Mesothelial cell of epicardium (in vitro differentiated cells): ENCODE measurements at regions not wholly inside any gene's neighbourhood (a gene's known extent, or its start where the extent isn't known, plus 50 kb on each side); places are given as distances from the start of the nearest gene placed in this dataset.
A peak's percentile ranks its signal among the peaks of the same experiment; 100 is the strongest.

Experiments
- DNase-seq, 2 experiments: peaks; one replicate each; pipeline ENCODE4 v3.0.0; 2021; ENCODE audit warnings: low spot score in 2 of 2; ENCODE audit not compliant: unreplicated experiment in 2 of 2
- H3K27ac Mint-ChIP-seq: 2 replicates; pipeline ENCODE4 v1.8.0; 2021; ENCODE audit warnings: mixed read lengths
- H3K27me3 Mint-ChIP-seq: 2 replicates; pipeline ENCODE4 v1.8.0; 2021; ENCODE audit warnings: low read depth, mixed read lengths
- H3K36me3 Mint-ChIP-seq: 2 replicates; pipeline ENCODE4 v1.8.0; 2021; ENCODE audit warnings: mixed read lengths
- H3K4me1 Mint-ChIP-seq: 2 replicates; pipeline ENCODE4 v1.8.0; 2021; ENCODE audit warnings: mixed read lengths
- H3K4me3 Mint-ChIP-seq: 2 replicates; pipeline ENCODE4 v1.8.0; 2021; ENCODE audit warnings: mild to moderate bottlenecking, moderate library complexity, mixed read lengths
- H3K9me3 Mint-ChIP-seq: 2 replicates; pipeline ENCODE4 v1.8.0; 2021; ENCODE audit warnings: mixed read lengths
- TF ChIP-seq, protein P1 (sequence below): fragments of 200-600 bp; sonication (generic); IDR thresholded peaks from one replicate; pipeline ENCODE4 v1.5.0; 2021; ENCODE audit warnings: antibody characterized with exemption; ENCODE audit not compliant: unreplicated experiment

DNA sequence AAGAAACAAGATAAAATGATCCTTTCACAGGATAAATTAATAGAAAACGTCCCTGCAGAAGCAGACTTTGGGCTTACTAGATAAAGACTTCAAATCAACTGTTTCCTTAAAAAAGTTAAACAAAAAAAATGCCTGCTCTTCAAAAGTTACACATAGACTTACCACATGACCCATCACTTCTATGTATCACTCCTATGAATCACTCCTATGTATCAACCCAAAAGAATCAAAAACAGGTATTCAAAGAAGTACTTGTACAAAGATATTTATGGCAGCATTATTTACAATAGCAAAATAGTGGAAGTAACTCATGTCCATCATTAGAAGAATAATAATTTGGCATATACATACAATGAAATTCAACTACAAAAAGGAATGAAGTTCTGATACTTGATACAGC lies 56.3 kb upstream of the PRDM9 start:
- Mint-ChIP-seq H3K9me3 (peaks cover 8% of the 10 kb centered on the region), H3K36me3 (no peaks in the 10 kb centered on the region), H3K4me1 (peaks cover 7% of the 10 kb centered on the region), H3K27me3 (no peaks in the 10 kb centered on the region), H3K4me3 (no peak overlapping the region), H3K27ac (no peak overlapping the region)
- TF ChIP-seq, protein P1, sequence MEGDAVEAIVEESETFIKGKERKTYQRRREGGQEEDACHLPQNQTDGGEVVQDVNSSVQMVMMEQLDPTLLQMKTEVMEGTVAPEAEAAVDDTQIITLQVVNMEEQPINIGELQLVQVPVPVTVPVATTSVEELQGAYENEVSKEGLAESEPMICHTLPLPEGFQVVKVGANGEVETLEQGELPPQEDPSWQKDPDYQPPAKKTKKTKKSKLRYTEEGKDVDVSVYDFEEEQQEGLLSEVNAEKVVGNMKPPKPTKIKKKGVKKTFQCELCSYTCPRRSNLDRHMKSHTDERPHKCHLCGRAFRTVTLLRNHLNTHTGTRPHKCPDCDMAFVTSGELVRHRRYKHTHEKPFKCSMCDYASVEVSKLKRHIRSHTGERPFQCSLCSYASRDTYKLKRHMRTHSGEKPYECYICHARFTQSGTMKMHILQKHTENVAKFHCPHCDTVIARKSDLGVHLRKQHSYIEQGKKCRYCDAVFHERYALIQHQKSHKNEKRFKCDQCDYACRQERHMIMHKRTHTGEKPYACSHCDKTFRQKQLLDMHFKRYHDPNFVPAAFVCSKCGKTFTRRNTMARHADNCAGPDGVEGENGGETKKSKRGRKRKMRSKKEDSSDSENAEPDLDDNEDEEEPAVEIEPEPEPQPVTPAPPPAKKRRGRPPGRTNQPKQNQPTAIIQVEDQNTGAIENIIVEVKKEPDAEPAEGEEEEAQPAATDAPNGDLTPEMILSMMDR, result no peak
- no peak for DNase-seq

DNA sequence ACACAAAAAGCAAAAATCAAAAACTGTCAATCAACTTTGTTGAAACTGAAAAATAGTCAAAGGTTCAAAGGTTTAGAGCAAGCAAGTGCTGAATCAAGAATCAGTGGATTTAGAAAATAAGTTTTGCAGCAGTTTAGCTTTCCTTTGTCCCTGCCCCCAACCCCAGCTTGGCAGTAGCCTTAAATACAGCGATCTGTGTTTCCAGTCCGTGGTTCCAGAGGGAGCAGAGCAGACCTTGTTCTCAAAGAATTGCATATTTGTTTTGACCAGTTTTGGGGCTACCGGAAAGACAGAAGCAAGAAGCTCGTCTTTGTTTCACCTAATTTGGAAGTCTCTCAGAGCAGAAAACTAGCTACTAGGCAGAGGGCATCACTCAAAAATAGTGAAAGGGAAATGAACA lies 57.2 kb upstream of the PRDM9 start:
- H3K27me3 Mint-ChIP-seq, result no peaks in the 10 kb centered on the region
- TF ChIP-seq, protein P1, result no peak

DNA sequence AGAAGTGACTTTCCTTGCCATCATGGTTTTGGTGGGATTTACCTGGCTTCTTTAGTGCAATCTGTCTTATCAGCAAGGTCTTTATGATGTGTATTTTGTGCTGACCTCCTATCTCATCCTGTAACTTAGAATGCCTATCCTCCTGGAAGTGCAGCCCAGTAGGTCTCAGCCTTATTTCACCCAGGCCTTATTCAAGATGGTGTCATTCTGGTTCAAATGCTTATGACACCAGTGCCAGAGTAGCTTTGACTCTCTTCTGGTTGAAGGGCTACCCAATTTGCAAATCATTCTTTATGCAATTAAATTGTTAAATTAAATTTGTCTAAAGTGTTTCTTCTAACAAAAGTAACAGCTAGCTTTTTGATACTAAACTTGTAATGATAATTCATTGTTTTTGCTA lies 58.8 kb upstream of the PRDM9 start:
- DNase-seq, result no peak
- no peak overlapping the region for H3K4me3 Mint-ChIP-seq
- TF ChIP-seq, protein P1, result no peak
- peaks cover 7% of the 10 kb centered on the region for H3K4me1 Mint-ChIP-seq
- H3K27ac Mint-ChIP-seq, result no peak overlapping the region
- H3K36me3 Mint-ChIP-seq, result no peaks in the 10 kb centered on the region
- H3K9me3 Mint-ChIP-seq, result no peaks in the 10 kb centered on the region
- no peaks in the 10 kb centered on the region for H3K27me3 Mint-ChIP-seq

More for the DNA sequence above, 57.2 kb upstream of the PRDM9 start:
- no peaks in the 10 kb centered on the region for H3K36me3 Mint-ChIP-seq
- no peak overlapping the region for H3K4me3 Mint-ChIP-seq
- no peaks in the 10 kb centered on the region for H3K9me3 Mint-ChIP-seq
- no peak for DNase-seq
- peaks cover 7% of the 10 kb centered on the region for H3K4me1 Mint-ChIP-seq
- H3K27ac Mint-ChIP-seq, result no peak overlapping the region

DNA sequence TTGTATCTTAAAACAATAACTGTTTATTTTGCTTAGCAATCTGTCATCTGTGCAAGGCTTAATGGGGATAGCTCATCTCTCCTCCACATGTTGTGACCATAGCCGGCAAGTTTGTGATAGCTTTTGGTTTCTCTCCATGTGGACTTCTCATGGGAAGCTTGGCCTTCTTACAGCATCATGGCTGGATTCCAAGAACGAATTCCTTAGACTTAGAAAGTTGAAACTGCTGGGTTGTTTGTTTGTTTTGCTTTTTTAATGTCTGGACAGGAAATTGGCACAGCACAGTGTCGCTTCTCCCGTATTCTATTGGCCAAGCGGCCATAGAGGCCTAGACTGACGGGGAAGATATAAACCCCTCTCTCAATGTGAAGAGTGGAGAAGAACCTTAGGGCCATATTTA lies 61.0 kb upstream of the PRDM9 start:
- H3K9me3 Mint-ChIP-seq, result no peaks in the 10 kb centered on the region
- no peaks in the 10 kb centered on the region for H3K36me3 Mint-ChIP-seq
- DNase-seq, result no peak
- no peaks in the 10 kb centered on the region for H3K27me3 Mint-ChIP-seq
- peaks cover 7% of the 10 kb centered on the region for H3K4me1 Mint-ChIP-seq
- peak overlapping the region; percentile 39 for H3K27ac Mint-ChIP-seq
- H3K4me3 Mint-ChIP-seq, result no peak overlapping the region
- TF ChIP-seq, protein P1, result no peak

DNA sequence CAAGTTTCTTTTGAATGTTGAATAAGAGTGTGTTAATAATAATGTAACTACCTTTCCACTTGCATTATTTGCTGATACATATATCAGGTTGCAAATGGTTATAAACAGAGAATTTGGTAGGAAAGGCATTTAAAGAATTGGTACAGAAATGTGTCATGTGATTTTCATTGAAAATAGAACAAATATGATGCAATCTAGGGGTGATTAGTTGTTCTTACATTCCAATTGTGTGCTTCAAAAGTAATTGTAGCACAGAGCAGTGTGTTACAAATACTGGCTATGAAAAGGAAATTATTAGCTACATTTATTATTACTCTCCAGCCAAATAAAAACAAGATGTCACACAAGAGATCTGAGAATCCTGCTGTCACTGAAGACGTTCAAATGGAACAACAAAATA lies 61.8 kb upstream of the PRDM9 start:
- no peak overlapping the region for H3K27ac Mint-ChIP-seq
- no peak overlapping the region for H3K4me3 Mint-ChIP-seq
- no peaks in the 10 kb centered on the region for H3K36me3 Mint-ChIP-seq
- TF ChIP-seq, protein P1, result no peak
- H3K4me1 Mint-ChIP-seq, result peaks cover 5% of the 10 kb centered on the region
- no peaks in the 10 kb centered on the region for H3K9me3 Mint-ChIP-seq
- H3K27me3 Mint-ChIP-seq, result no peaks in the 10 kb centered on the region
- no peak for DNase-seq

DNA sequence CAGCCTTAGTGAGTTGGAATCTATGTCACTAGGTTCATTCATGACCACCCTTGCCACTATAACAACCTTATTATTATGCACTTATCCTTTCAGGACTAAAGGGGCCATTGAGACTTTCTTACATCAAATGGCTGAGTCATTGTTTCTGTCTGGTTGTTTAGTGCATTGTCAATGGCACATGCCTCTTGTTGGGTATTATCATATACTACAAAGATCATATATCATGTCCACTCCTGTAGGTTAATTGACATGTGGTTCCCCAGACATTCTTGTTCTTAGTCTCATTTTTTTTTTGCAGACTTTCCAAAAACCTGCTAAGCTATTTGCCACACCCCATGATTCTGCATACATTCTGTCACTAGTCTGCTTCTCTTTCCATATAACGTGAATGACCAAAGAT lies 66.7 kb upstream of the PRDM9 start:
- H3K36me3 Mint-ChIP-seq, result no peaks in the 10 kb centered on the region
- no peak overlapping the region for H3K4me3 Mint-ChIP-seq
- no peaks in the 10 kb centered on the region for H3K9me3 Mint-ChIP-seq
- TF ChIP-seq, protein P1, result no peak
- H3K4me1 Mint-ChIP-seq, result no peaks in the 10 kb centered on the region
- no peaks in the 10 kb centered on the region for H3K27me3 Mint-ChIP-seq
- no peak overlapping the region for H3K27ac Mint-ChIP-seq
- no peak for DNase-seq
